IPS-15b (cell line): ENCODE measurements at regions not wholly inside any gene's neighbourhood (a gene's known extent, or its start where the extent isn't known, plus 50 kb on each side); places are given as distances from the start of the nearest gene placed in this dataset.

Experiments
- H3K27me3 ChIP-seq: one replicate; pipeline ENCODE4 v1.6.1; 2013; ENCODE audit warnings: low read length; ENCODE audit not compliant: control insufficient read depth, insufficient read depth
- H3K36me3 ChIP-seq: one replicate; pipeline ENCODE4 v1.6.1; 2013; ENCODE audit warnings: low read length; ENCODE audit not compliant: control insufficient read depth, insufficient read depth
- H3K4me1 ChIP-seq: one replicate; pipeline ENCODE4 v1.6.1; 2013; ENCODE audit warnings: mild to moderate bottlenecking, low read length; ENCODE audit not compliant: control insufficient read depth, insufficient read depth
- H3K4me3 ChIP-seq: one replicate; pipeline ENCODE4 v1.5.1; 2013; ENCODE audit warnings: low read depth, low read length
- H3K9ac ChIP-seq: one replicate; pipeline ENCODE4 v1.6.1; 2013; ENCODE audit warnings: low read depth, mild to moderate bottlenecking, low read length
- H3K9me3 ChIP-seq: one replicate; pipeline ENCODE4 v1.6.1; 2013; ENCODE audit warnings: mild to moderate bottlenecking, low read length; ENCODE audit not compliant: control insufficient read depth, insufficient read depth

DNA sequence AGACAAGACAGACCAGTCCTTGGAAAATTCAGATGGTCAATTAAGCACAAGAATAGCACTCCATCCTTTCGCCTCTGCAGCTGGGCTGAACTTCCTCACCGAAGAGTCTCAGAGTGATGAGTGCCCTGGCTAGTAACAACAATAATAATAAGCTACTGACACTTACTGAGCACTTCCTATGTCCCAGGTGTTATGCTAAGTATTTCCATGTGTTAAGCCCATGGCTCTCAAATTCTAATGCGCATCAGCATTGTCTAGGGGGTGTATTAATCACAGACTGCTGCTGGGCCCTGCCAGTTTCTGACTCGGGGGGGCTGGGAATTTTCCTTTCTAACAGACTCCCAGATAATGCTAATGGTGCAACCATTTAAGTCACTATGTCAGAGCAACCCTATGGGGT, 118.2 kb upstream of the LRFN2 start:
- no peak overlapping the region for H3K9ac ChIP-seq
- H3K36me3 ChIP-seq: no peaks in the 10 kb centered on the region
- H3K4me3 ChIP-seq: no peak overlapping the region
- no peaks in the 10 kb centered on the region for H3K9me3 ChIP-seq
- H3K27me3 ChIP-seq: no peaks in the 10 kb centered on the region
- no peaks in the 10 kb centered on the region for H3K4me1 ChIP-seq

DNA sequence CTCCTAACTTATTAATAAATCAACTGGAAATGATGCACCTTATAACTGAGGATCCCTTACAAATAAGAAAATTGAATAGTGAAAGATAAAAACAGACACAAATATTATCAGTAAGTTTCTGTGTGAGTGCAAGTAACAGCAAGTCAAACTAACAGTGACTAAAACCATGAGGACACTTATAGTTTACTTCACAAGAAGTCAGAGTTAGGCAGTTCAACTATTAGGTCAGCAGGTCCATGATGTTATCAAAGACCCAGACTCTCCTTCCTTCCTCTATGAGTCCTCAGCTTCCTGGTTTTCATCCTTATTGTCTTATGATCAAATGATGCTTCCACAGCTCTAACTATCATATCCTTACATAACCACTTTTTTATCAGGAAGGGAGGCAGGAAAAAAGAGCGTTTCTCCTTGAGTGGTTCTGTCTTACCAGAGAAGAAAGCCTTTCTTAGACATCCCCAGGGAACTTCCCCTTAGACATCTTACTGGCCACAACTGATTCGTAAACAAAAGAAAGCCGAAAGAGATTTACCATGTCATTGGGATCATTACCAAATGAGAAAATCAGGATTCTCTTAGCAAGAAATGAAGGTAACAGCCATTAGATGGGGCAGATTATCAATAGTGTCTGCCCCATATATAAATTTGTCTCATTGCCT, 114.3 kb upstream of the LRFN2 start:
- H3K4me3 ChIP-seq: no peak overlapping the region
- H3K9ac ChIP-seq: no peak overlapping the region
- H3K36me3 ChIP-seq: no peaks in the 10 kb centered on the region

DNA sequence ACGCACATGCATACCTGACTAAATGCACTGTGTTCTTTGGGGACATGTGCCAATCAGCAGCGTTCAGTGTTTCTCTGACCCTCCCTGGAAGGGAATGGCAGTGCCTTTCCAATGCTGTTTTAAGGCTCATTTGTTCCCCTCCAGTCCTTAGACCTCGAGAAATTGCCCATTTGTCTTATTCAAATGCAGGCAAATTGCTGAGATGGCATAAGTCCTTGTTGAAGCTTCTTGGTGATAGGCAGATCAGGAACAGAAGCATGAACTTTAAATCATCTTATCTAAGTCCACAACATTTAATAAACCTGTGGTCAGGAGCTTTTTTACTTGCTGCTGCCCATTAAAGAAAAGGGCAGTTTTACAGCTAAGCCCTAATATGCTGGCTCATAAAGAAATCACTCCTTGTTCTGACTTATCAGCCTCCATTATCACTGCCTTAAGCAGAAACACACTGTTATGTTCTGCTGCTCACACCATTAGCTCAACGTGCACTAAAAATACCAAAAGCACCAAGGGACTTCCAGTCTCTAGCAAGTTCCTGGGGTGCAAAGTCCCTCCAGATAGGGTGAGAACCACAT, 112.9 kb upstream of the LRFN2 start:
- no peak overlapping the region for H3K9ac ChIP-seq

More for the DNA sequence above, 114.3 kb upstream of the LRFN2 start:
- H3K9me3 ChIP-seq: no peaks in the 10 kb centered on the region
- H3K4me1 ChIP-seq: no peaks in the 10 kb centered on the region
- no peaks in the 10 kb centered on the region for H3K27me3 ChIP-seq

DNA sequence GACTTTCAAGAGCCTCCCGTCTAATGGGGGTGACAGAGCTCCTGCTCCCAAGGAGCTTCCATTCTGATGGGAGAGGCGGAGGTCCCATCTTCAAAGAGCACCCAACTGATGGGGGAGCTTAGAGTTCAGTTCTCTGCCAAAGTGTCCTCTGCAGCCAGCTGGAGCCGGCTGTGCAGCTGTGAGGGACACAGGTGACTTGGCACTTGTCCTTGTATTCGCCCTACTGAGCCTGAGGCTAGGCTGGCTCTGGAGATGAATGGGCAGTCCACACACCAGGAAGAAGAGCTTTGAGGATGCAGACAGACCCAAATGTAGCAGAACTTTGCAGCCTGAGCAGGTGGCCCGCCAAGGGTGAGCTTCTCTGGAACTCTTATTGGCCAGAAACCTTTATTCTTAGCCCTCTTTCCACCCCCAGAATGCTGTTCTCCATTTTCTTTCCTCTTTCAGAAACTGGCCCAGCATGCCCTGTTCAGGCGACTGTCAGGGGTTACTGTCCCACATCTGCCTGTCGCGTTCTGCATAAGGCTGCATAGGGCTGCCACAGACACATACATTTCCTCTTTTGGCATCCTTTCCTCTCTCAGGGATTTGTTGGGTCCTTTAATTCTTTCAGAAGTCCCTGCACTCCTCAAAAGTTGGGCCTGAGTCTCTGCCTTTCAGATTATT, 108.7 kb upstream of the LRFN2 start:
- Histone ChIP-seq H3K9me3 (no peaks in the 10 kb centered on the region), H3K36me3 (no peaks in the 10 kb centered on the region), H3K9ac (no peak overlapping the region), H3K27me3 (no peaks in the 10 kb centered on the region), H3K4me1 (no peaks in the 10 kb centered on the region), H3K4me3 (no peak overlapping the region)

More for the DNA sequence above, 112.9 kb upstream of the LRFN2 start:
- Histone ChIP-seq H3K36me3 (no peaks in the 10 kb centered on the region), H3K4me3 (no peak overlapping the region), H3K4me1 (no peaks in the 10 kb centered on the region), H3K27me3 (no peaks in the 10 kb centered on the region), H3K9me3 (no peaks in the 10 kb centered on the region)

DNA sequence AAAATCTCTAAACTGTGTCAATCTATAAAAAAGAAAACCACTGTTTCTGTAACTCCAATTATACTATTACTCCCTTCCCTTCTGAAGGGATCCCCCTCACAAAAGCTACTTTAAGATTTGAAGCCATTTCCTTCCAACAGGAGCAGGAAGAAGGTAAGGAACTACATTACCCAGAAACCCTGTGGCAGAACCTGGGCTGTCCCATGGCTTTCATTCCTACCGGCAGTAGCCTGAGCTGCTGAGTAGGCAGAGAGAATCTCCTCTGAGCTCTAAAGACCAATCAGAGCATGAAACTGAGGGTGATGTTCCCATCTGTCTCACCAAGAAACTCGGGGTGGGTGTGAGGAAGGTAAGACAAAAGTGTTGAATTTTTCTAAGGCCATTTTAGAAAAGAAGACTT, 108.0 kb upstream of the LRFN2 start:
- Histone ChIP-seq H3K36me3 (no peaks in the 10 kb centered on the region), H3K9me3 (no peaks in the 10 kb centered on the region), H3K4me1 (no peaks in the 10 kb centered on the region), H3K4me3 (no peak overlapping the region), H3K9ac (no peak overlapping the region), H3K27me3 (no peaks in the 10 kb centered on the region)

DNA sequence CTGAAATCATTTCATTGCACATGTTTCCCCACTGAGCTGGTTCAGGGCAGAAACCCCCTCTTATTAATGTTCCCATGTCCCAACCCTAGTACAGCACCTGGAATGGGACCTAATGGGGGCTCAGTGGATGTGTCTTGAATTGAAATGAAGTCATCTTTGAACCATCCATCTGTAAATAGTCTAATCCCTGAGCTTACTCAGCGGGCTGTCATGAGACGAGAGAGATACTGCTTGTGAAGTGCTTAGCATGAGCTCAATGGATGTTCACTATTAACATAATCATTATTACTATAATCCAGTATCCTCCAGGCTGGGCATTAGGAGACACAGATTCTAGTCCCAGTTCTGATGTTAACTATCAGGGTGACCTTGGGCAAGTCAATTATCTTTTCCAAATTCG, 106.6 kb upstream of the LRFN2 start:
- H3K9me3 ChIP-seq: no peaks in the 10 kb centered on the region

DNA sequence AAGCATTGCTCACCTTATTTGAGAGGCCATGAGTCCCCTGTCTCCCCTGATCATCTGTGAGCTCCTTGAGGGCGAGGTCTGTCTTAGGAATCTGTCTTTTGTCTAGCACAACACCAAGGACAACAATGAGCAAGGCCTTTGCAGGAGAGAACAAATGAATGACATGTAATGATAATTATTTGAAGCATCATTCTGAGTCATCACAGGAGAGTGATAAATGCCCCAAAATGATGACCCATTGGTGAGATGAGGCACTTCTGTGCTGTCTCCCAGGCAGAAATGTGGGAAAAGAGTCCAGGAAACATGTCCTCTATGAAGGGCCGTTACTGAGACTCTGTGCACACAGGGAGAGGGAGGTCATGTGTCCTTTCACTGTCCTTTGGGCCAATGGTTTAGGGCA, 105.2 kb upstream of the LRFN2 start:
- no peak overlapping the region for H3K9ac ChIP-seq
- H3K9me3 ChIP-seq: no peaks in the 10 kb centered on the region
- H3K36me3 ChIP-seq: no peaks in the 10 kb centered on the region
- no peaks in the 10 kb centered on the region for H3K27me3 ChIP-seq
- H3K4me1 ChIP-seq: no peaks in the 10 kb centered on the region
- no peak overlapping the region for H3K4me3 ChIP-seq

More for the DNA sequence above, 106.6 kb upstream of the LRFN2 start:
- Histone ChIP-seq H3K27me3 (no peaks in the 10 kb centered on the region), H3K36me3 (no peaks in the 10 kb centered on the region), H3K4me3 (no peak overlapping the region), H3K9ac (no peak overlapping the region), H3K4me1 (no peaks in the 10 kb centered on the region)

DNA sequence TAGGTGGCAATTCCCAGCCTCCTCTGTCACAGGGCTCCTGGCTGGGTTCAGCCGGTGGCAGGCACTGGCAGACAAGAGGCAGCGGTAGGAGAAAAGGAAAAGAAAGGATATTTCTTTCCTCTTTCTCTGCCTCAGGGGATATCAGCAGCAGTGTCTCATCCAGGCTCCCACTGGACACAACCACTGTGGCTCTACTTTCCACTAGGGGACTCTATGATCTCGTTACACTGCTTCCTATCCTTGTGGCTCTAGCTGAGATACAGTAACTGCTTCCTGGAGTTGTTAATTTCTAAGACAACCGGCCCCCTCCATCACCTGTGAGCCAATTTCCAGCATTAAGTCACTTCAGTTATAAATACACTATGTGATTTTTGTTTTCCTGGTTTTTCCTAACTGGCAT, 102.0 kb upstream of the LRFN2 start:
- Histone ChIP-seq H3K36me3 (no peaks in the 10 kb centered on the region), H3K4me3 (no peak overlapping the region), H3K27me3 (no peaks in the 10 kb centered on the region), H3K9me3 (peaks cover 4% of the 10 kb centered on the region), H3K4me1 (no peaks in the 10 kb centered on the region), H3K9ac (no peak overlapping the region)

DNA sequence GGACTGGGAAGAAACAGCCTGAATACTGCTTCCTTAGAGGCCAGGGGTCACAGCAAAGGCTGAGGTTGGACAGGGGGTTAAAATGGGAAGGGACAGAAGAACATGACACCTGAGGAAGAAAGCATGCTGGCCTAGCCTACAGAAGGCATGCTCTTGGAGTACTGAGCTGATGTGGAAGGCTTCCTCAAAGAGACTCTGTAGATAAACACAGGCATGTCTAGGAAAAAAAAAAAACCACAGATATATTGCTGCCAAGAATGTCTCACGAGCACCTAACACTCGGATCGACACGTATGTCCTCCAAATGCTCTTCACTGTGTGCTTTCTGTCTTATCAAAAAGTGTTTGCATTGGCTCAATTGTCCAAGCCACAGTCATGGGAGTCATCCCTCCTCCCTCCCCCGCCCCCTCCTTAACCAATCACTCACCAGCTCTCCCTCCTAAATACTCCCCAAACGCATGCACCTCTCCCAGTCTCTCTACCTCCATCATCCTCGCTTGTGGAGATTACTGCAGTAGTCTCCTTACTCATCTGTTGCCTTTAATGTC, 101.1 kb upstream of the LRFN2 start:
- H3K4me1 ChIP-seq: no peaks in the 10 kb centered on the region
- no peaks in the 10 kb centered on the region for H3K36me3 ChIP-seq
- no peak overlapping the region for H3K9ac ChIP-seq
- no peaks in the 10 kb centered on the region for H3K27me3 ChIP-seq
- peaks cover 4% of the 10 kb centered on the region for H3K9me3 ChIP-seq
- no peak overlapping the region for H3K4me3 ChIP-seq

DNA sequence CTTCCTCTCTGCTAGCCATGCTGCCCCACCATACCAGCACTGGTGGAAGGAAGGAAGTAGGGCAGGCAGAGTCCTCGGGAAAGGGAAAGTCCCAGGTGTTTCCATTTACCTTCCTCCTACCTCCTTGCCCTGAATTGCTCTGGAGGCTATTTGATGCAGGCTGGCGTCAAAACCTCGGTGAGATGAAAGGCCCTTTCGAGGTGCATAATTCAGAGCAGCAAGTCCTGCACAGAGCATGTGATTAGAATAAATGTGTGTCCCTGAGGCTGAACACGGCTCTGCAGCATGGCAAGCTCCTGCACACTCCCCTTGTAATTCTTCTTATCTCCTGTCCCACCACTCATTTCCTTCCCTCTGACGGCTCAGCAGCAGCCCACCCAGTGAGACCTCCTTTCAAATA, 98.7 kb upstream of the LRFN2 start:
- H3K27me3 ChIP-seq: no peaks in the 10 kb centered on the region
- no peaks in the 10 kb centered on the region for H3K4me1 ChIP-seq
- no peak overlapping the region for H3K9ac ChIP-seq
- peaks cover 4% of the 10 kb centered on the region for H3K9me3 ChIP-seq
- H3K4me3 ChIP-seq: no peak overlapping the region
- H3K36me3 ChIP-seq: no peaks in the 10 kb centered on the region

DNA sequence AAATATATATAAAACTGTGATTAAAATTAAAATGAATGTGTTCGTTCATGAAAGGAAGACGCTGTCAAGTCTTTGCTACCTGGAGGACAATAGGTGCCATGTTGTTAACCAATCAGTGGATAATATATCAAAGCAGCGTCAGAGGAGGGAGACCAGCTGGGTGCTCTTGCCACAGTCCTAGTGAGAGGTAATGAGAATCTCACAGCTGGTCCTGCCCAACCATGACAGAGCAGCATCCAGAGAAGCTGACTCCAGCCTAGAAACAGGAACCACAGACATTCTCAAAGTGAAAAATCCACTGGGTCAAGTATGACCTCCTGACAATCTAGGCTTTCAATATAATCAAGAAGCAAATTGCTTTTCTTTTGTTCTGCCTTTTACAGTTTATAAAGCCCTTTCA, 94.5 kb upstream of the LRFN2 start:
- no peaks in the 10 kb centered on the region for H3K27me3 ChIP-seq
- no peak overlapping the region for H3K4me3 ChIP-seq
- no peaks in the 10 kb centered on the region for H3K36me3 ChIP-seq
- H3K9me3 ChIP-seq: peaks cover 4% of the 10 kb centered on the region
- no peak overlapping the region for H3K9ac ChIP-seq
- H3K4me1 ChIP-seq: no peaks in the 10 kb centered on the region

DNA sequence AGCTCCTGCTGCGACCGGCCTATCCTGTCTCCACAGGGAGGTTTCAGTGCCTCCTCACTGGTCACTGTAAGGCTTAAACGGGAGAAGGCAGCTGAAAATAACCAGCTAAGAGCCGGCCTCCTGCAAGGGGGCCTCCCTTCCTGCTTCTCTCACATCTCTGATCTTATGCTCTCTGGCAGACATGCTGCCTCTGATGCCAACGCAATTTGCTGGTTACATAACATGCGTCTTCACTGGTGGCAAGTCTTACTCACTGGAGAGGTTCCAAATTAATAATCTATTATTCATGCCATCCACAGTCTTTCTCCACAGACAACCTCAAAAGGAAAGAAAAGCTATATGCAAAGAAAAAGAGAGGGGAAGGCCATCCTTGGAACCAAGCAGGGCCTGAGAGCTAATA, 91.8 kb upstream of the LRFN2 start:
- Histone ChIP-seq H3K9me3 (no peaks in the 10 kb centered on the region), H3K4me3 (no peak overlapping the region), H3K4me1 (no peaks in the 10 kb centered on the region), H3K9ac (no peak overlapping the region), H3K27me3 (no peaks in the 10 kb centered on the region), H3K36me3 (no peaks in the 10 kb centered on the region)
